NCI-H1417 treated with DMSO at 0.1 percent for 48 hours (cell line): ENCODE measurements at regions not wholly inside any gene's neighbourhood (a gene's known extent, or its start where the extent isn't known, plus 50 kb on each side); places are given as distances from the start of the nearest gene placed in this dataset.

Experiments used
- DNase-seq: peaks from one replicate; lab custom pipeline; 2025; lab: John Stamatoyannopoulos, UW

DNA sequence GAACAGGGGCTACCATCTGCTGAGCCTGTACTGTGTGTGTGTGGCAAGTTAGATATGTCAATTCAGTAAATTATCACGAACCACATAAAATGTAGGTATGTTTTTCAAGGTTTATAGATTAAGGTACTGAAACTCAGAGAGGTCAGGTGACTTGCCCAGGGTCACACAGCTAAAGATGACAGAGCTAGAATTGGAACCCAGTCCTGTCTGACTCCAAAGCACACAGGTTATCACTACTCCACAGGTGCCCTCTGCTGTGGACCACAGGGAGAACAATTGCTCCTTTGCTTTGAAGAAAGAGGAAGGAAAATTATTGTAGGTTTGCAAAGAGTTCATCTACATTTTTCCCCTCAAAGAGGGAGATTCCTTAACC lies 229.7 kb upstream of the AGAP1 start:
- no peak for DNase-seq

DNA sequence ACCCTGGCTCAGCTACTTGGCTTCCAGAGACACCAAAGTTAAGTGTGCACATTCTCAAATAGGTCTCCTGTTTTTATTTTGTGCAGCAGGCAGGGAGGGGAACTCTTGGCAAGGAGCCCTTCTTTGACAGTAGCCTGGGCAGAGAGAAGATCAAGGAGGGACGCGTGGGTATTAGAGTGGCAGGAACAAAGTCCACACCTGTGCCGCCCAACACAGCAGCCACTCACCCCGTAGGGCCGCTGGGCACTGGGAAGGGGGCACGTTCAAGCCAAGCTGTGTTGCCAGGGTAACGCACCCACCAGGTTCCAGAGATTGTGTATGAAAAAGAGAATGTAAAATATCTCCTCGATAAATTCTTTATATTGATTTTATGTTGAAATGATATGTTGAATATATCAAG lies 229.3 kb upstream of the AGAP1 start:
- DNase-seq, result no peak

DNA sequence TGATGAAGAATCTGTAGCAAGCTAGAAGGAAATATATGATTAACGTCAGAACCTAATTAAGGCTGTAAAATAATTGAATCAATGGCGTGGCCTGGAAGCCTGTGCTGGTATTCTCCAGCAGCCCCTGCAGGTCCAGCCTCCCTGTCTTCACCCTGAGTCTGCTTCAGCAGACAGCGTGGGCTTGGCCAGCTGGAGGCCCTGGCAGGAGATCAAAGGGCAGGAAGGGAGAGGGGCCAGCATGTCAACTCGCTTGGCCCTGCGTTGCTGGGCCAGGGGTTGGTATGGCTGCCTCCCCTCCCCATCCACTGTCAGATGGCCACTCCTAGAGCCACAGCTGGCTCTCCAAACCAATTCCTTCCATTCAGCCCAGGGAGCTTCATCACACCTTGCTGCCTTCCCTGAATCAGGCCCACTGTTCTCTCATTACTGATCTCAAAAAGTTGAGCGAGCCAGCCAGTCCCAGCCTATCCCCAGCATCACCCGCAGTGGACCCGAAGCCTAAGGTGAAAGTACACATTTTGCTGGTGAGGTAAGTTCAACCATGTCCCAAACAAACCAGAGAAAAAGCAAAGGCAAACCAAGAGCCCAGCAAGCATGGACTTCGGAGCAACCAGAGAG lies 228.4 kb upstream of the AGAP1 start:
- DNase-seq, result no peak

DNA sequence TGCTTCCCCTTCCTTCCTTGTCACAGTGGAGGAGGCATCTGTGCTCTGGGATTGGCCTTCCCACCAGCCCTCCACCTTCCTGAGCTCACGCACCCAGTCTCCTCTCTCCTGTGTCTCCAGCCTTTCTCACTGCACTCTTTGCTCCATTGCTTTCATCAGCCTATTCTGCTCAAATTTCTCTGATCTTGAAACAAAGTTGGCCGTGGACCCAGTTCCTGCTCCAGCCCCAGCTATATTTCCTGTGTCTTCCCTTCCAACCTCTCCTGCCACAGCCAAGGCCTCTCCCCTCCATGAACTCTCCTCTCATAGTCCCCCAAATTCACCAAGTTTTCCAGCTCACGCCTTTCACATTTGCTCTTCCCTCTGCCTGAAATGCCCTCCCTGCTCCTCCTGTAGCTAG lies 226.6 kb upstream of the AGAP1 start:
- DNase-seq, result no peak

DNA sequence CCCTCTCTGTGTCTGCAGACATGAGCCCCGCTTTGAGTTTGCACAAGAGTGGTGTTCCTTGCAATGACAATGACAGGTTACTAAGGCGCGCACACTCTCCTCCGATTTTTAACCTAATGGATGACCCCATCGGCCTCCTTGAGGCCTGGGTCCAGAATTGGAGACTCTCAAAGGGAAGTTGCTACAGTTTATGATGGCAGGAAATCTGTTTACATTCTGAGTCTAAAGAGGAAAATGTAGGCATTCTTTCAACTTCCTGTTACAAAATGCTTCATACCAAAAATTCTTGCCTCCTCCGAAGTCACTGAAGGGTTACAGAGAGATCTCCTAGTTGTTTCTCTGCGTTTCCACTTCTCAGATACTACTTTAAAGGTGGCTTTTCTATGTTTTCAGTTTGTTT lies 225.3 kb upstream of the AGAP1 start:
- no peak for DNase-seq

DNA sequence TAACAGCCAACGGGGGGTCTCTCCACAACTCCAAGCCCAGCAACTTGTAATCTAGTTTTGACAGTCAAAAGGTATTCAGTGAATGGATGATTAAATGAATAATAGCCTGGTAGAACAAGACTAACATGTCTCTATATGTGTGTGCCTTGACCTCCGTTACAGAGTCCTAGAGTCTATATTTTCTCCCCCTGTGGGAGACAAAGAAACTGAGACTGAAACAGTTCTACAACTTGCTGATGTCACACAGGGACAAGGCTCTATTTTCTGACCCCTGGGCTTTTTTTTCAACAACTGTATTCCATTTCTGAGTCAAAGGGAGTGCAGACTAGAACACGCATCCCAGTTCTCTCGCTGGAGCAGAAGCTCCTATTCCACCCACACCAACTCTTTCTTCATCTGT lies 223.6 kb upstream of the AGAP1 start:
- DNase-seq, result no peak

DNA sequence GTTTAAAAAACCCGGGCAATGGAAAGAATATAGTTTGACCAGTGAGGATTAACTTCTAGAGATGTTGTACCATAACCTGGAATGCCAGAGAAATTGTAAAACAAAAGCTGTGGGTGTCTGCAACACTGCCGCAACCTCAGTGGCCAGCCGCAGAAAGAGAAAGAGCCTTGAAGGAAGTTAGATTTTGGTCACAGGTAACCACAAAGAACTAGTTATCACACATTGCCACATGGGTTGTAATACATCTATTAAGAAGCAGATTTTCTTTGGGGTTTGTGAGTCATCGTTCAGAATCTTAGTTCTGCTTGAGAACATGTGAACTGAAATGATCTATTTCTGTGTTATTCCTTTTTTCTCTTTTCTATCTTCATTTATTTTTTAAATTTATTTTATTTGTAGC lies 222.9 kb upstream of the AGAP1 start:
- DNase-seq, result no peak

DNA sequence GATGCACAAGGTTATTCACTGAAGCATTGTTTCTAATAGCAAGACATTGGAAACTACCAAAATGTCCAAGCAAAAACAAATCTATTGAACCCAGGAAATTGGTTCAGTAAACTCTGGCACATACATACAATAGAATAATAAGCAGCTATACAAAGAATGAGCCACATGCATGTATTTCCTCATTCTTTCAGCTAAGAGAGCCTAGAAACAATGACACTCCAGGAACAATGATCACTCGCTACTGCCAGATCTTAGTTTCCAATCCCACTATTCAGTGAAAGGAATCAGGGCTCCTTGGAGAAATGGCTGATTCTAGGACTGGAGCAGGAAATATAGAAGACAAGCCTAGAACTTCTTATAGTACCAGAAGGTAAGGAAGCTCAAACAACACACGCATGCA lies 221.9 kb upstream of the AGAP1 start:
- no peak for DNase-seq

DNA sequence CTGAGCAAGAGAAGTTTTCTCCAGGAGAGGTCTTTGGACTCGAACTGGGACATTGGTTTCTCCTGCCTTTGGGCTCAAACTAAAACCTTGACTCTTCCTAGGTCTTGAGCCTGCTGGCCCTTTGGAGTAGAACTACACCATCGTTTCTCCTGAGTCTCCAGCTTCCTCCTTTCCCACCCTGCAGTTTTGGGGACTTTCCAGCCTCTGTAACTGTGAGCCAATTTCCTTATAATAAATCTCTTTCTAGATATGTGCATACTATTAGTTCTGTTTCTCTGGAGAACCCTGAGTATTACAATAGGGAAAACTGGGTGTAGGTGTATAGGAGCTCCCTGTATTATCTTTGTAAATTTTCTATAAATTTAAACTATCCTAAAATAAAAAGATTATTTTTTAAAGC lies 219.8 kb upstream of the AGAP1 start:
- DNase-seq, result no peak

DNA sequence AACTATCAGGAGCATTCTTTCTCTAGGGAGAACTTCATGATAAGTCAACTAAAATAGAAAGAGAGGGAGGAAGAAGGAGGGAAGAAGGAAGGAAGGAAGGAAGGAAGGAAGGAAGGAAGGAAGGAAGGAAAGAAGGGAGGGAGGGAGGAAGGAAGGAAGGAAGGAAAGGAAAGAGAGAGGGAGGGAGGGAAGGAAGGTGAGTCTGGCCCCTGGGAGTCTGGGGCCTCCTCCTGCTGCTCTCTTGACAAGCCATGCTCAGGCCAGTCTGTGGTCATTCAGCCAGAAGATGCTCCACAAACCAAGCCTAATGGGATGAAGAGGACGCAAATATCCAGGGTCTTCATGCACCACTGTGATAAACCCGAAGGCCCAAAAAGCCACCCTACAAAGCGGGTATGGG lies 216.4 kb upstream of the AGAP1 start:
- DNase-seq, result no peak

DNA sequence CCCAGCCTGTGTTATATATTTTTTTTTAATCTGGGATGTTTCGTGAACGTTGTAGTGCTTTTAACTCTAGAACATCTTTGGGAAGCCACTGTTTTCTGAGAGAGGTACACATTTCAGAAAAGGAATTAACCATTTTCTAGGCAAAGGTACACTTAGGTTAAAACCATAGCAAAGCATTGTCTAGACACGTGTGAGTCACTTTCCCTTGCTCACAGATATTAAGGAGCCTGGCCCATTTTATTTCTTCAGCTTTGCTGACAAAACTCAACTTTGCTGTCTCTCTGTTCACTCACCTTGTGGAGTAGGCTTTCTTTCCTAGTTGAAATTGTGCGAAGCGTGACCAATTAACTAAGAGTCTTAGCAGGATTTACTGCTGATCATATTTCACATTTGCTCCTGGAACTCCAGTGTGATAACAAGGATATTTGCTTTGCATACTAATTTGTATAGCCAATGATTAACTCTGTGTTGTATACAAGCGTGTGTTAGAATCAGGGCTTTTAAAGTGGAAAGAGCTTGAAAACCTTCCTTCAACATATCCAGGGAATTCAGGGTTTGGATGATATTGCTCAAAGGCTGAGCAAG lies 215.0 kb upstream of the AGAP1 start:
- DNase-seq, result no peak

DNA sequence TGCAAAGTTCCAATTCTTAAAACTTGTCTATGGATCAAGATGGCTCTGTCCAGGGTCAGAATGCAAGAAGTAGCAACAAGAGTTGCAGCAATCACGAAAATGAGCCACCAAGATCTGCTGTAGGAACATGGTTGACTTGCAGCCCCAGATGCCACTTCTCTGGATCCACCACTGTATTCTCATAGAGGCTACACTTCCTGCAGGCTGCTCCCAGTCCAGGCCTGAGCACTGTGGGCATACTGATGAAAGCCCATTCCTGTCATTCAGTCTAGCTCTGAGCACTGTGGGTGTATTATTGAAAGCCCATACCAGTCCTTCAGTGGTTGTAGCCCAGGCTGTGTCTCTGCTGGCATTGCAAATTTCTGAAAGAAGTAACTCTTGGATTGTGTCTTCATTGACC lies 213.9 kb upstream of the AGAP1 start:
- no peak for DNase-seq

DNA sequence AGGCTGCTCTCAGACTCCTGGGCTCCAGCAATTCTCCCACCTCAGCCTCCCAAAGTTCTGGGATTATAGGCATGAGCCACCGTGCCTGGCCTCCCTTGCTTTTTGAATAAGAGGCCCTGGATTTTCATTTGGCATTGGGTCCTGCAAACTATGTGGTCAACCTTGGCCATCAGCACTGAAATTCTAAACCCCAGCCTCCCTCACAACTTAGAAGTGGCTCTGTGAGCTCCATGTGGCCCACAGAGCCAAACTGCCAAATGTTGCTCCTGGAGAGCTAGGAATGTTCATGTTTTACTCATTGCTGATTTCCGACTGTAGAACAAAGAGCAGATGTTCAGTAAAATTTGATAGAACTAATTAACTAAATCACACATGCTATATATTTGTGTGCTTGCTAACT lies 210.6 kb upstream of the AGAP1 start:
- DNase-seq, result no peak

DNA sequence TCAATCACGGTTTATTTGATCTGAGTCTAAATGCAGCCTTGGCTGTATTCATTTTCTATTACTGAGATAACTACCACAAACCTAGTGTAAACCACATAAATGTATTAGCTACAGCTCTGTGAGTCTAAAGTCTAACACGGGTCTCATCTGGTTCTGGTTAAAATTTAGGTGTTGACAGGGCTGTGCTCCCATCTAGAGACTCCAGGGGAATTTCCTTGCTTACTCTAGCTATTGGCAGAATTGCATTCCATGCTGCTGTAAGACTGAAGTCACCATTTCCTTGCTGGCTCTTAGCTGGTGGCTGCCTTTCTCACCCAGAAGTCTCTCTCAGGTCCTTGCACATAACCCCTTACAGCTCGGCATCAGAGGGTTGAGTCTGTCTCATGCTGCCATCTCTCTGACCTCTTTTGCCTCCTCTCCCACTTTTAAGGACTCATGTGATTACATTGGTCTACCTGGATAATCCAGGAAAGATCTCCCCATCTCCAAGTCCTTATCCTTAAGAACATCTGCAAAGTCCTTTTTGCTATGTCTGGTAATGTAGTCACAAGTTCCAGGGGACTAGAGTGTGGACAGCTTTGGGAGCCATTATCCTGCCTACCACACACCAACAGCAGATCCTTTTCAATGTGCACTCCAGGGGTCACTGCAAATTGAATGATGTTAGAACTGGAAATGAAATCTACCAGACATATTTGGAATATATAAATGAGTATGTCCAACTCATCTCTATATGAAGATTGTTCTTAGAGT lies 207.0 kb upstream of the AGAP1 start:
- DNase-seq, result no peak

DNA sequence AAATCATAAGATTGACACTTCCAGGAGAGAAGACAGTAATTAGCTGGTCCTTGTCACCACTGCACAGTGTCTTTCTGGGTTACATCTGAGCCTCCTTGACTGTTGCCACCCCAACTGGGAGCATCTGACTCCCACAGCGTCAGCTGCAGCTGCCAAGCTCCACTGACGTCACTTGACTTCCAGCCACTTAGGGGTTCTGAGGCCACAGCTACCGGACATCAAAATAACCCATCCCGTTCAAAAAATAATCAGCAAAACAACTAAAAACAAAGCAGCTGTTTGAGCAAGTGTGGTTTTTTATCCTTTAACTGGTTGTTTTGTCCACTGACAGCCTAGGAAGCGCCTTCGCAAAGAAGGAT lies 206.5 kb upstream of the AGAP1 start:
- no peak for DNase-seq

DNA sequence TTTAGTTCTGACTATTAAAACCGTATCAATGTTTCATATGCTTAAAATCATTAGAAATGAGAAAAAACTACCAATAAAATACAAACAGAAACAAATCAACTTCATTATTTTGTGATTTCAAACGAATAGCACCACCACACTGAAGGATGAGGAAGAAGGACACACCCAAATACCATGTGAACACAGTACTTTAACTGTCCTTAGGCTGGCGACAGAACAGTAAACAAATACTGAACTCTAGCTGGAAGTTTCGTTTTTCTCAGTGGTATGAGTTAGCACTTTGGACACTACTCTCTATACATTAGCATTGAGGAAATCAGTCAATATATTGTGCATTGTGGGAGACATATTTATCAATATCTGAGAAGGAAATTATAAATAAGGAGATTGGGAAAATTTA lies 202.4 kb upstream of the AGAP1 start:
- no peak for DNase-seq

DNA sequence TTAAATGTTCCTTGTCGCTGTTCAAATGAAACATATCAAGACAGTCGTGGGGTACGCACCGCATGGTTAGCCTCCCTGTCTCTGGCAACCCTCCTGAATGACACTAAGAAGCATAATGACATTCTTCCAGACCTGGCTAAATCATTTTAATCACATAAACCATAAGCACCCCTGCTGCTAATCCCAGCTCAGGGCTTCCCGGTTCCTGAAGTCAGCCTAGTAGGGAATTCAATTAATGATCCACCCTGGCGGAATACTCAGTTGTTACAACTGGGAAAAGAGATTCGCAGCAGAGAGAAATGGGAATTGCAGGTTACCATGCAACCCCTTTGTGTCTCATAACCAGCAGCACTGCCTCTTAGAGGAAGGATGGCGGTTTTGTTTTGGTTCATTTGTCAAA lies 200.8 kb upstream of the AGAP1 start:
- DNase-seq, result no peak

DNA sequence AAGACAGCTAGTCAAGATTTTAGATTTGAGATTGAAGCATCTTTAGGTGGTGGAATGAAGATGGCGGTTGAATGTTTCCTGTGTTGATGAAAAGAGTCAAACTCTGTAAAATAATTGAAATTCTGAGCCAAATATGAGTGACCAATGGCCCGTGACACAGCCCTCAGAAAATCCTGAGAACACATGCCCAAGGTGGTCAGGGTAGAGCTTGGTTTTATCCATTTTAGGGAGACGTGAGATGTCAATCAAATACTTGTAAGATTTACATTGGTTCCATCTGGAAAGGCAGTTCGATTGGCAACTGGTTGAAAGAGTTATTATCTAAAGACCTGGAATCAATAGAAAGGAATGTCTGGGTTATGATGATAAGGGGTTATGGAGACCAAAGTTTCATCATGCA lies 198.0 kb upstream of the AGAP1 start:
- DNase-seq, result no peak

DNA sequence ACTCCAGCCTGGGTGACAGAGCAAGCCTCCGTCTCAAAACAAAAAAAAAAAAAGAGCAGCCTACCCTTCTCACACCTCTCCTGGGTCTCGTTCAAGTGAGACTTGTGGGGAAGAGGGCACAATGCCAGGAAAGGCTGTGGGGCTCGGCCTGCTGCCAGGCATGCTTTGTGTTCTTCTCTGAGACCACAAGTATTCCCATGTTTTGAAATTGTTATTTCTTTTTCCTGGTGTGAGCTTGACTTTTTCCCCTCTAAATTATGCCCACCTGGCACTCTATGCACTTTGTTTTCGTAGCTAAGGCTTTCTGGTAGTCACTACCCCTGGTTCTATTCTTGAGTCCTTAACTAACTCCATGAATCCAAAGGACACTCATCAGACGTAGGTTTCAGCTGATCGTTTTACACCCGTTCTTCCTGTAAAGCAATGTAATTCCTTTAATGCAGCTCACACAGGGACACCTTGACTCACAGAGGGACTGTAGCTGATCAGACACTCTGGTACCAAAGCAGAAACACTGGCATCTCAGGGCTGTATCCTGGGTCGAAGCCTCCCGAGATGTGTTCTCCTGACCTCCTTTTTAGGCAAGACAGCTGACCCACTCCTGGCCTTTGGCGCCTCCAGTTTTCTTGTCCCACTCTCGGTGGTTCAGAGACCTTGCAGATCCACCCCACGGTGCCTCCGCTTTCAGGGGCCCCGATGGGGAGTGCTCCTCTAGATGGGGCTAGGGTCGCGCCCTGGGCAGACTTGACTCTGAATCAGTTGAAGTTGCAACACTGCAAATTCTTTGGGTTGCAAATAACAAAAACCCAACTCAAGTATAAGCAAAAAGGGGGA lies 193.3 kb upstream of the AGAP1 start:
- DNase-seq, result no peak

DNA sequence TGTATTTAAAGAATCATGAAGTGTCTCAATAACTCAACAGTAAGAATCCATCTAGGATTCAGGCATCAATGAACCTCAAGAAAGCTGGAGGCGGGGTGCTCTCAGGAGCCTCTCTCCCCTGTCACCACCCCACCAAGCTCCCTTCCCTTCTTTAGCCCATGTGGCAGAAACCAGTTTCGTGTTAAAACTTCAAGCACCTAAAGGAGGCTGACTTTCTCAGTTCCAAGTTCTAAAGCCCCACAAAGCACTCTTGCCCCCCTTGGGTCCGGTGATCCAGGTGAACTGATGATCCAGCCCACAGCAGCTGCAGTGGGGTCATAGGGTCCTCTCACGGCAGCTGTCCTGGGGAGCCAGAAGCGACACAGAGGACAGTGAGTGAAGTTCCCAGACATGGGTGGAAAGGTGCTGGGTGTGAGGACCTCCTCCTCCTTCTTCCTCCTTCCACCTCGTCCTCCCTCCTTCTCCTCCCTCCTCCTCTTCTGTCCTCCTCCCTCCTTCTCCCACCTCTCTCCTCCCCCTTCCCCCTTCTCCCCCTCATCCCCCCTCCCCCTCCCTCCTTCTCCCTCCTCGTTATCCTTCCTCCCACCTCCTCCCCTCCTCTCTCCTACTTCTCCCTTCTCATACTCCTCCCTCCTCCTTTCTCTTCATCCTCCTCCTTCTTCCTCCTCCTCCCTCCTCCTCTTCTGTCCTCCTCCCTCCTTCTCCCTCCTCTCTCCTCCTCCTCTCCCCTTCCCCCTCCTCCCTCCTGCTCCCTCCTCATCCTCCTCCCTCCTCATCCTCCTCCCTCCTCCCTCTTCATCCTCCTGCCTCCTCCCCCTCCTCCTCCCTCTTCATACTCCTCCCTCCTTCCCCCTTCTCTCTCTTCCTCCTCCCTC lies 192.4 kb upstream of the AGAP1 start:
- DNase-seq, result no peak

DNA sequence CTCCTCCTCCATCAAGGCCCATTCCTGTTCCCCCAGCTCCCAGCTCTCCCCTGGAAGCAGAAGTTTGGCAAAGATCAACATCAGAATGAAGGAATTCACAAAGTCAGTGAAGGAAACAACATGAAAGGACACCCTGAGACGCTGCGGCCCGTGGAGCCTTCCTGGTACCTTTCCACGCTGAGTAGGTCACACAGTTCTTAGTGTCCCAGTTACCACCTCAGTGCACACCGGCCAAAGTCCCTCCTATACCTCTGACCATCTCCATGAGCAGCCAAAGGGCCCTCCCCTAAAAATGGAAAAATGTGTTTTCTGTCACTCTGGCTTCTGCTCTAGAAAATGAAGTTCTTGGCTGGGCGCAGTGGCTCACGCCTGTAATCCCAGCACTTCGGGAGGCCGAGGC lies 191.6 kb upstream of the AGAP1 start:
- no peak for DNase-seq
